Osteocyte (in vitro differentiated cells): ENCODE measurements at regions not wholly inside any gene's neighbourhood (a gene's known extent, or its start where the extent isn't known, plus 50 kb on each side); places are given as distances from the start of the nearest gene placed in this dataset.

Source experiments
- DNase-seq: peaks from one replicate; pipeline ENCODE4 v3.0.0; 2021; ENCODE audit warnings: mixed read lengths; ENCODE audit not compliant: unreplicated experiment; ENCODE audit errors: extremely low spot score
- H3K27ac Mint-ChIP-seq: one replicate; pipeline ENCODE4 v1.8.0; 2021; ENCODE audit warnings: mild to moderate bottlenecking, mixed read lengths; ENCODE audit not compliant: unreplicated experiment
- H3K27me3 Mint-ChIP-seq: one replicate; pipeline ENCODE4 v1.8.0; 2021; ENCODE audit warnings: mixed read lengths; ENCODE audit not compliant: unreplicated experiment
- H3K36me3 Mint-ChIP-seq: one replicate; pipeline ENCODE4 v1.8.0; 2021; ENCODE audit warnings: mixed read lengths; ENCODE audit not compliant: unreplicated experiment
- H3K4me1 Mint-ChIP-seq: one replicate; pipeline ENCODE4 v1.8.0; 2021; ENCODE audit warnings: mixed read lengths; ENCODE audit not compliant: unreplicated experiment
- H3K4me3 Mint-ChIP-seq: one replicate; pipeline ENCODE4 v1.8.0; 2021; ENCODE audit warnings: mild to moderate bottlenecking, moderate library complexity, mixed read lengths; ENCODE audit not compliant: unreplicated experiment
- H3K9me3 Mint-ChIP-seq: one replicate; pipeline ENCODE4 v1.8.0; 2021; ENCODE audit warnings: mixed read lengths; ENCODE audit not compliant: unreplicated experiment
- CTCF ChIP-seq: fragments of 200-600 bp; sonication (generic); IDR thresholded peaks from 2 replicates; pipeline ENCODE4 v1.5.0; 2021; ENCODE audit warnings: antibody characterized with exemption, mild to moderate bottlenecking, moderate library complexity

GRCh38 chr2:2846332-2847208, 515.5 kb upstream of the MYT1L start:
- Mint-ChIP-seq H3K27me3 (no peaks in the 10 kb centered on the region), H3K9me3 (peaks cover 6% of the 10 kb centered on the region), H3K36me3 (no peaks in the 10 kb centered on the region), H3K4me3 (no peak overlapping the region), H3K4me1 (no peaks in the 10 kb centered on the region), H3K27ac (no peak overlapping the region)
- TF ChIP-seq CTCF, result no peak
- DNase-seq, result no peak

- no peak for TF ChIP-seq CTCF
- H3K9me3 Mint-ChIP-seq, result peaks cover 6% of the 10 kb centered on the region
- H3K4me3 Mint-ChIP-seq, result no peak overlapping the region
- no peak overlapping the region for H3K27ac Mint-ChIP-seq
- H3K4me1 Mint-ChIP-seq, result no peaks in the 10 kb centered on the region
- H3K27me3 Mint-ChIP-seq, result no peaks in the 10 kb centered on the region
- H3K36me3 Mint-ChIP-seq, result no peaks in the 10 kb centered on the region
- DNase-seq, result no peak
These were observed 514.8 kb upstream of the MYT1L start for GRCh38 chr2:2845806-2846315.

GRCh38 chr2:2845267-2845666, 514.2 kb upstream of the MYT1L start:
- Mint-ChIP-seq H3K4me1 (no peaks in the 10 kb centered on the region), H3K27me3 (no peaks in the 10 kb centered on the region), H3K9me3 (peaks cover 6% of the 10 kb centered on the region), H3K36me3 (no peaks in the 10 kb centered on the region), H3K4me3 (no peak overlapping the region), H3K27ac (no peak overlapping the region)
- no peak for DNase-seq
- TF ChIP-seq CTCF, result no peak

GRCh38 chr2:2843969-2844548, 513.0 kb upstream of the MYT1L start:
- TF ChIP-seq CTCF, result no peak
- H3K9me3 Mint-ChIP-seq, result peaks cover 6% of the 10 kb centered on the region
- no peaks in the 10 kb centered on the region for H3K27me3 Mint-ChIP-seq
- no peak for DNase-seq
- no peak overlapping the region for H3K4me3 Mint-ChIP-seq
- no peak overlapping the region for H3K27ac Mint-ChIP-seq
- H3K4me1 Mint-ChIP-seq, result no peaks in the 10 kb centered on the region
- H3K36me3 Mint-ChIP-seq, result no peaks in the 10 kb centered on the region

GRCh38 chr2:2842466-2842865, 511.4 kb upstream of the MYT1L start:
- TF ChIP-seq CTCF, result no peak
- no peaks in the 10 kb centered on the region for H3K27me3 Mint-ChIP-seq
- H3K4me1 Mint-ChIP-seq, result no peaks in the 10 kb centered on the region
- no peak overlapping the region for H3K4me3 Mint-ChIP-seq
- no peak overlapping the region for H3K27ac Mint-ChIP-seq
- H3K9me3 Mint-ChIP-seq, result peaks cover 19% of the 10 kb centered on the region
- no peaks in the 10 kb centered on the region for H3K36me3 Mint-ChIP-seq
- DNase-seq, result peak; percentile 73
